NT2/D1 (cell line): ENCODE measurements at regions not wholly inside any gene's neighbourhood (a gene's known extent, or its start where the extent isn't known, plus 50 kb on each side); places are given as distances from the start of the nearest gene placed in this dataset.

Source experiments
- YY1 ChIP-seq: IDR thresholded peaks from 2 replicates; pipeline ENCODE4 v1.6.1; 2011; ENCODE audit not compliant: insufficient read length, insufficient read depth
- ZNF274 ChIP-seq: IDR thresholded peaks from 2 replicates; pipeline ENCODE4 v1.6.1; 2011; ENCODE audit warnings: mild to moderate bottlenecking, low read depth, low read length

- TF ChIP-seq YY1 (no peak), ZNF274 (no peak)
Measured at GRCh38 chr12:13627536-13627935, 353.9 kb downstream of the GRIN2B start.
